ENCODE measurements at regions not wholly inside any gene's neighbourhood (a gene's known extent, or its start where the extent isn't known, plus 50 kb on each side); places are given as distances from the start of the nearest gene placed in this dataset.

- H3K27me3 ChIP-seq (ENCODE audit: control insufficient read depth, insufficient read depth, low read length), result no peaks in the 10 kb centered on the region
- H3K9me3 ChIP-seq (ENCODE audit: control insufficient read depth, low read depth, low read length), result no peaks in the 10 kb centered on the region
- no peaks in the 10 kb centered on the region for H3K36me3 ChIP-seq (ENCODE audit: control insufficient read depth, insufficient read depth, low read length)
Observed at GRCh38 chr3:103082501-103082900, 647.7 kb downstream of the ZPLD1 start.

DNA sequence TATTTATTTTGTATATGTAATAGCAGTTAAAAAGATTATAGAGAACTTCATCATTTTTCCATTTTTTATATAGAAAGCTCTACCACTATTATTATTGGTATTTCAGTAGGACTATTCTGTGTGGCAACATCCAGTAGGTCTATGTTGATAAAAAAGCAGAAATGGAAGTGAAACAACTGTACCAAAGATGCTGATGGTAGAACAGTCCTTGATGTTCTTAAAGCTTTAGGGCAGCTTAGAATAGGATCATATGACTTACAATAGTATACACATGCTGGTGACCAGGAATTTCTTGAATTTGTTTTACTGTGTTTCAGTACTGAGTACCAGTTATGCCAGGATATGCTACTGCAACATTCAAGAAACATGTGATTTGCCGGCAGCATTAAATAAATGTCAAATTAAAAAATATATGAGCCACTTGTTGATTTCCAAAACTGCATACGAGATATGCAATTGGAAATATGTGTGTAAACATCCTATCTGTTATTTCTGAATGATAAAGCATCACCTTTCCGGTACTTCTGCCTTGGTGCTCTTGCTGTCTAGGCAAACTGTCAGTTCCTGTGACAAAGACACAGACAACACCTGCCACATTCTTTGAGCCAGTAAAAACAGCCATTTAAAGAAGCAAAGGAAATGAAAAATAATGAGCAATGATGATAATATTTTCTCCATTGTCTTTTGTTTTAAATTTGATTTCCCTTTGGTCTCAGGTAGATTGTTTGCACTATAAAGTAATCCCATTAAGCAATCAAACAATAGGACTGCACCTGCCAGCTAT lies 649.2 kb downstream of the ZPLD1 start:
- no CpG with 5 or more reads among the region's 3 CpGs for WGBS (ENCODE audit: insufficient coverage, low lambda C conversion rate)
- H3K27me3 ChIP-seq (ENCODE audit: control insufficient read depth, insufficient read depth, low read length), result no peaks in the 10 kb centered on the region
- H3K27ac ChIP-seq (ENCODE audit: low read length), result peak overlapping the region; percentile 66
- no peaks in the 10 kb centered on the region for H3K9me3 ChIP-seq (ENCODE audit: control insufficient read depth, low read depth, low read length)
- peaks cover 30% of the 10 kb centered on the region for H3K4me1 ChIP-seq (ENCODE audit: control insufficient read depth, insufficient read depth, low read length)
- H3K36me3 ChIP-seq (ENCODE audit: control insufficient read depth, insufficient read depth, low read length), result no peaks in the 10 kb centered on the region
- no peak for DNase-seq
- H3K4me3 ChIP-seq (ENCODE audit: low read length), result no peak overlapping the region

More at GRCh38 chr3:103082501-103082900, 647.7 kb downstream of the ZPLD1 start:
- no CpG with 5 or more reads among the region's 1 CpG for WGBS (ENCODE audit: insufficient coverage, low lambda C conversion rate)
- peaks cover 28% of the 10 kb centered on the region for H3K4me1 ChIP-seq (ENCODE audit: control insufficient read depth, insufficient read depth, low read length)
- H3K4me3 ChIP-seq (ENCODE audit: low read length), result no peak overlapping the region
- no peak overlapping the region for H3K27ac ChIP-seq (ENCODE audit: low read length)
- no peak for DNase-seq

DNA sequence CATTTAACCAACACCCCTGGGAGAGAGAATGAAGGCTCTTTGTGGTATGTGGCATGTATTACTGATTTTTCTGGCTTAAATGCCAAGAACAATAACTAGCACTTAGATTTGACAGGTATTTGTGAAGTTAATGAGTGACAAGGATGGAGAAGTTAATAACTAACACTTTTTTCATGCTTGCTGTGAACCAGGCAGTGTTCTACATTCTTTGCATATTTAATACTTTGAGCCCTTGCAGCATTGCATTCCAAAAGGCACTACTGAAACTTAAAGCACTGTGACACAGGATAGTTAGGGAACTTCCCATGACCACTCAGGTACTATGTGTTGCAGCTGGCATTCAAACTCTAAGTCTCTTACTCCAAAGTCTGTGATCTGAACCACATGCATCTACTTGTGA lies 650.6 kb downstream of the ZPLD1 start:
- no peaks in the 10 kb centered on the region for H3K27me3 ChIP-seq (ENCODE audit: control insufficient read depth, insufficient read depth, low read length)
- peak overlapping the region; percentile 77 for H3K27ac ChIP-seq (ENCODE audit: low read length)
- peak; percentile 77 to 85 for DNase-seq
- H3K4me3 ChIP-seq (ENCODE audit: low read length), result no peak overlapping the region
- no peaks in the 10 kb centered on the region for H3K36me3 ChIP-seq (ENCODE audit: control insufficient read depth, insufficient read depth, low read length)
- H3K4me1 ChIP-seq (ENCODE audit: control insufficient read depth, insufficient read depth, low read length), result peaks cover 30% of the 10 kb centered on the region
- no peaks in the 10 kb centered on the region for H3K9me3 ChIP-seq (ENCODE audit: control insufficient read depth, low read depth, low read length)

- DNase-seq, result no peak
- H3K27ac ChIP-seq (ENCODE audit: low read length), result no peak overlapping the region
- peaks cover 4% of the 10 kb centered on the region for H3K9me3 ChIP-seq (ENCODE audit: control insufficient read depth, low read depth, low read length)
- H3K4me3 ChIP-seq (ENCODE audit: low read length), result no peak overlapping the region
- peaks cover 20% of the 10 kb centered on the region for H3K4me1 ChIP-seq (ENCODE audit: control insufficient read depth, insufficient read depth, low read length)
- H3K36me3 ChIP-seq (ENCODE audit: control insufficient read depth, insufficient read depth, low read length), result no peaks in the 10 kb centered on the region
- H3K27me3 ChIP-seq (ENCODE audit: control insufficient read depth, insufficient read depth, low read length), result no peaks in the 10 kb centered on the region
Observed at GRCh38 chr3:103089758-103090157, 654.9 kb downstream of the ZPLD1 start.

GRCh38 chr3:103105206-103105605 lies 670.4 kb downstream of the ZPLD1 start:
- Histone ChIP-seq H3K27me3 (ENCODE audit: control insufficient read depth, insufficient read depth, low read length) (no peaks in the 10 kb centered on the region), H3K9me3 (ENCODE audit: control insufficient read depth, low read depth, low read length) (no peaks in the 10 kb centered on the region), H3K36me3 (ENCODE audit: control insufficient read depth, insufficient read depth, low read length) (no peaks in the 10 kb centered on the region), H3K4me1 (ENCODE audit: control insufficient read depth, insufficient read depth, low read length) (no peaks in the 10 kb centered on the region), H3K27ac (ENCODE audit: low read length) (peak overlapping the region; percentile 1), H3K4me3 (ENCODE audit: low read length) (peak overlapping the region; percentile 17)
- no CpG with 5 or more reads among the region's 2 CpGs for WGBS (ENCODE audit: insufficient coverage, low lambda C conversion rate)
- peak in 1 of 2 donors; percentile 11 for DNase-seq

DNA sequence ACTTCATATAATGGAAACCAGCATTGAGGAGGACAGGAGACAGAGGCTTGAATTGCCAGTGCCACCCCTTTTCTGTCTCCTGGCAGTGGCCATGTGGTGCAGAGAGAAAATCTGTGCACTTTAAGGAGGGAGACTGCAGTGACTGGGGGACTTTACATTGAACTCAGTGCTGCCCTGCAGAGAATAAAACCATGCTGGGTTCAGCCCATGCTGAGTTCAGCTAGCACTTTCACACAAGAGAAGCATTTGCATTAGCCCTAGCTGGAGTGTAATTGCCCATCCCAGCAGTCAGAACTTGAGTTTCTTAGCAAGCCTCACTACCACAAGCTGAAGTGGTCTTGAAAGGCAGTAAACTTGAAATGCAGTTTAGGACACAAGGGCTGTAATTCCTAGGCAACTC lies 677.5 kb downstream of the ZPLD1 start:
- H3K36me3 ChIP-seq (ENCODE audit: control insufficient read depth, insufficient read depth, low read length), result no peaks in the 10 kb centered on the region
- no peaks in the 10 kb centered on the region for H3K4me1 ChIP-seq (ENCODE audit: control insufficient read depth, insufficient read depth, low read length)
- no peaks in the 10 kb centered on the region for H3K9me3 ChIP-seq (ENCODE audit: control insufficient read depth, low read depth, low read length)
- no peak overlapping the region for H3K4me3 ChIP-seq (ENCODE audit: low read length)
- no peak overlapping the region for H3K27ac ChIP-seq (ENCODE audit: low read length)
- DNase-seq, result no peak
- no peaks in the 10 kb centered on the region for H3K27me3 ChIP-seq (ENCODE audit: control insufficient read depth, insufficient read depth, low read length)

- no peak overlapping the region for H3K4me3 ChIP-seq (ENCODE audit: low read length)
- H3K27me3 ChIP-seq (ENCODE audit: control insufficient read depth, insufficient read depth, low read length), result no peaks in the 10 kb centered on the region
- no peaks in the 10 kb centered on the region for H3K36me3 ChIP-seq (ENCODE audit: control insufficient read depth, insufficient read depth, low read length)
- no peaks in the 10 kb centered on the region for H3K4me1 ChIP-seq (ENCODE audit: control insufficient read depth, insufficient read depth, low read length)
- no CpG with 5 or more reads among the region's 1 CpG for whole genome bisulfite sequencing (ENCODE audit: insufficient coverage, low lambda C conversion rate)
- H3K27ac ChIP-seq (ENCODE audit: low read length), result no peak overlapping the region
- no peaks in the 10 kb centered on the region for H3K9me3 ChIP-seq (ENCODE audit: control insufficient read depth, low read depth, low read length)
- DNase-seq, result peak; percentile 6 to 36
Observed at GRCh38 chr3:103126115-103126514, 691.3 kb downstream of the ZPLD1 start.

DNA sequence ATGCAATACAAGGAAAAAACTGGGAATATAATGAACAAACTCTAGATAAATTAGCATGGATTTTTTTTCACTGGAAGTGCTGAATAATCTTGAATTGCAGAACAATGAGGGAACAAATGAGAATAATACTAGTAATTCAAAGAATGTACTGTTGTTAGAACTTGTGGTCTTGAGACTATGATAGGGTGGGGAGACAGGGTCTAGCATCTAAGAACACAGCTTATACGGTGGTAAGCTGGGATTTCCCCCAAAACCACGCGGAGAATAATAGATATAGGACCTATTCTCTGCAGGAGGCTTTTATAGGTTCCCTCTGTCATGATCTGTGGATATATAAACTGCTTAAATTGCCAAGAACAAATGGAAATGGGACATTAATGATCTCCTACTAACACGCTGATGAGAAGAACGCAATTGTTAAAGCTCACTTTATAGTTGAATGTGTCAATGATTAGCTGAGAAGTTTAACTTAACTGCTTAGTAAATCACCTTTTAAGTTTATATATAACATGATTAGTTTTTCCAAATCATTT lies 692.3 kb downstream of the ZPLD1 start:
- Histone ChIP-seq H3K4me1 (ENCODE audit: control insufficient read depth, insufficient read depth, low read length) (no peaks in the 10 kb centered on the region), H3K27ac (ENCODE audit: low read length) (no peak overlapping the region), H3K4me3 (ENCODE audit: low read length) (no peak overlapping the region), H3K36me3 (ENCODE audit: control insufficient read depth, insufficient read depth, low read length) (no peaks in the 10 kb centered on the region), H3K9me3 (ENCODE audit: control insufficient read depth, low read depth, low read length) (no peaks in the 10 kb centered on the region), H3K27me3 (ENCODE audit: control insufficient read depth, insufficient read depth, low read length) (no peaks in the 10 kb centered on the region)
- WGBS (ENCODE audit: insufficient coverage, low lambda C conversion rate), result 80% methylated on average over 1 of the region's 5 CpGs
- no peak for DNase-seq

DNA sequence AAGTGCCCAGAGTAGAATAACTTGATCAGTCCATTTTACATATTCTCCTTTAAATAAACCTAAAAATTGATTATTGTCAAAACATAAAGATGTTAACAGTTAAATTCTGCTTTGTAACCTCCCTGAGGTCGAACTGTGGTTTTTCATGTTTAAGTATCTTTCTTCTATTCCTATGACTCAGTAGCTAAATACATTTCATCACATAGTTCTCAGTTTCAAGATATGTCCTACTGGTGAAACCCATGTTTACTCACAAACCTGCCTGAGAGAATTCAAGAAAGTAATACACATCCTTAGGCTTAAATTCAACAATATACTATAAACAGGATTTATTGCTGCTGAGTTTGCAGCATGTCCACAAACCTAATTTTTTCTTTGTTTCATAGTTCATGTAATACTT lies 692.9 kb downstream of the ZPLD1 start:
- no peaks in the 10 kb centered on the region for H3K36me3 ChIP-seq (ENCODE audit: control insufficient read depth, insufficient read depth, low read length)
- no peak for DNase-seq
- WGBS (ENCODE audit: insufficient coverage, low lambda C conversion rate), result 89% methylated on average over 1 of the region's 1 CpG

GRCh38 chr3:103134023-103134724 lies 699.4 kb downstream of the ZPLD1 start:
- Histone ChIP-seq H3K27ac (ENCODE audit: low read length) (no peak overlapping the region), H3K27me3 (ENCODE audit: control insufficient read depth, insufficient read depth, low read length) (no peaks in the 10 kb centered on the region), H3K4me1 (ENCODE audit: control insufficient read depth, insufficient read depth, low read length) (no peaks in the 10 kb centered on the region), H3K36me3 (ENCODE audit: control insufficient read depth, insufficient read depth, low read length) (no peaks in the 10 kb centered on the region), H3K4me3 (ENCODE audit: low read length) (no peak overlapping the region), H3K9me3 (ENCODE audit: control insufficient read depth, low read depth, low read length) (no peaks in the 10 kb centered on the region)
- no CpG with 5 or more reads among the region's 1 CpG for WGBS (ENCODE audit: insufficient coverage, low lambda C conversion rate)
- no peak for DNase-seq

More for the DNA sequence above, 692.9 kb downstream of the ZPLD1 start:
- Histone ChIP-seq H3K27me3 (ENCODE audit: control insufficient read depth, insufficient read depth, low read length) (no peaks in the 10 kb centered on the region), H3K4me3 (ENCODE audit: low read length) (no peak overlapping the region), H3K27ac (ENCODE audit: low read length) (no peak overlapping the region), H3K4me1 (ENCODE audit: control insufficient read depth, insufficient read depth, low read length) (no peaks in the 10 kb centered on the region), H3K9me3 (ENCODE audit: control insufficient read depth, low read depth, low read length) (no peaks in the 10 kb centered on the region)

DNA sequence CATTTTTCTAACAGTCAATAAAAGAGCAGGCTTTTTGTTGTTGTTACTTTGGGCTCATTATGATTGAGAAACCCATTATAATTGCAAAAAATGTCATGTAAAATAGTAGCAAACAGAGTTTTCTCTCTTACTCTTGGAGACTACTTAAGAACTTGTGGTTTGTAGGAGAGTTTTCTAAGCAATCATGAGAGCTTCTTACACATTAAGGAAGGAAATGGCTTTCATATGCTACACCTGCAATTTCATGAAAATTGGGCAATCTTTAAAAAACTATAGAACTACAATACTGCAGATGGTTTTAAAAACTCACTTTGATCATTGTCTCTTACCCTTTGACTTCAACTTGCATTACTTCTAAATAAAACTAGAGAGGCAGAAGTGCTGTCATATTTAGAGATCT lies 701.8 kb downstream of the ZPLD1 start:
- H3K4me1 ChIP-seq (ENCODE audit: control insufficient read depth, insufficient read depth, low read length), result no peaks in the 10 kb centered on the region
- no peaks in the 10 kb centered on the region for H3K9me3 ChIP-seq (ENCODE audit: control insufficient read depth, low read depth, low read length)
- no peak overlapping the region for H3K4me3 ChIP-seq (ENCODE audit: low read length)
- no peak for DNase-seq
- H3K27ac ChIP-seq (ENCODE audit: low read length), result no peak overlapping the region
- no peaks in the 10 kb centered on the region for H3K27me3 ChIP-seq (ENCODE audit: control insufficient read depth, insufficient read depth, low read length)
- H3K36me3 ChIP-seq (ENCODE audit: control insufficient read depth, insufficient read depth, low read length), result no peaks in the 10 kb centered on the region
